C4-2B (cell line): ENCODE measurements at regions not wholly inside any gene's neighbourhood (a gene's known extent, or its start where the extent isn't known, plus 50 kb on each side); places are given as distances from the start of the nearest gene placed in this dataset.
"Not testable (repeated sequence)": the region's sequence is repeated elsewhere in the genome, so short reads cannot be mapped to it uniquely, and the experiment has no call there.

Experiments used
- H3K27ac ChIP-seq: fragments of 450-650 bp; 2 replicates; pipeline ENCODE4 v1.5.1; 2017
- ZFX ChIP-seq: fragments of 450-650 bp; IDR thresholded peaks from 2 replicates; pipeline ENCODE4 v1.6.1; 2017
- TF ChIP-seq, protein P1 (sequence below): fragments of 450-650 bp; conservative IDR thresholded peaks from 2 replicates; pipeline ENCODE4 v1.5.1; 2017; ENCODE audit warnings: mild to moderate bottlenecking

DNA sequence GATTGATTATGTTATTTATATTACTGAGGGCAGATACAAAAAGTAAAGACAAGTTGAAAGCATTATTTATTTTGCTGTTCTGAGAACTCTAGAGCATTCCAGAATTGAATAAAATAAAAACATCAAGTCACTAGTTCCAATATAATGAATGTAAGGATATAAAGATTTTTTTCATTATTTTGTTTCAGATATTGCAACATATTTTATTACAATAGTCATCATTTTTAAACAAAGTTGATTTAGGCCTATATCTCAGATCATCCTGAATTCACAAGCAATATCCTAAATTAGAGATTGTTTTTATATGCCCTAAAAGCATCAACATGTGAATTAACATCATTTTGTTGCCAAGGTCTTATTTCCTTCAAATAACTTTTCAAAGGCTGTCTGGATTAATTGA is 535.6 kb upstream of the KCND2 start:
- TF ChIP-seq, protein P1, sequence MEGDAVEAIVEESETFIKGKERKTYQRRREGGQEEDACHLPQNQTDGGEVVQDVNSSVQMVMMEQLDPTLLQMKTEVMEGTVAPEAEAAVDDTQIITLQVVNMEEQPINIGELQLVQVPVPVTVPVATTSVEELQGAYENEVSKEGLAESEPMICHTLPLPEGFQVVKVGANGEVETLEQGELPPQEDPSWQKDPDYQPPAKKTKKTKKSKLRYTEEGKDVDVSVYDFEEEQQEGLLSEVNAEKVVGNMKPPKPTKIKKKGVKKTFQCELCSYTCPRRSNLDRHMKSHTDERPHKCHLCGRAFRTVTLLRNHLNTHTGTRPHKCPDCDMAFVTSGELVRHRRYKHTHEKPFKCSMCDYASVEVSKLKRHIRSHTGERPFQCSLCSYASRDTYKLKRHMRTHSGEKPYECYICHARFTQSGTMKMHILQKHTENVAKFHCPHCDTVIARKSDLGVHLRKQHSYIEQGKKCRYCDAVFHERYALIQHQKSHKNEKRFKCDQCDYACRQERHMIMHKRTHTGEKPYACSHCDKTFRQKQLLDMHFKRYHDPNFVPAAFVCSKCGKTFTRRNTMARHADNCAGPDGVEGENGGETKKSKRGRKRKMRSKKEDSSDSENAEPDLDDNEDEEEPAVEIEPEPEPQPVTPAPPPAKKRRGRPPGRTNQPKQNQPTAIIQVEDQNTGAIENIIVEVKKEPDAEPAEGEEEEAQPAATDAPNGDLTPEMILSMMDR: no peak
- no peak for TF ChIP-seq ZFX
- no peak overlapping the region for H3K27ac ChIP-seq

DNA sequence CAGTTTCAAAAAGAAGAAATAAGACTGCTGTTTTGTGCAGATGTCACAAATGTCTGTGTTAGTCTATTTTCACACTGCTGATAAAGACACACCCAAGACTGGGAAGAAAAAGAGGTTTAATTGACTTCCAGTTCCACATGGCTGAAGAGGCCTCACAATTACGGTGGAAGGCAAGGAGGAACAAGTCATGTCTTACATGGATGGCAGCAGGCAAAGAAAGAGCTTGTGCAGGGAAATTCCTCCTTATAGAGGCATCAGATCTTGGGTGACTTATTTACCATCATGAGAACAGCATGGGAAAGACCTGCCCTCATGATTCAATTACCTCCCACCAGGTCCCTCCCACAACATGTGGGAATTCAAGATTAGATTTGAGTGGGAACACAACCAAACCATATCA is 527.7 kb upstream of the KCND2 start:
- H3K27ac ChIP-seq: not testable (repeated sequence)

DNA sequence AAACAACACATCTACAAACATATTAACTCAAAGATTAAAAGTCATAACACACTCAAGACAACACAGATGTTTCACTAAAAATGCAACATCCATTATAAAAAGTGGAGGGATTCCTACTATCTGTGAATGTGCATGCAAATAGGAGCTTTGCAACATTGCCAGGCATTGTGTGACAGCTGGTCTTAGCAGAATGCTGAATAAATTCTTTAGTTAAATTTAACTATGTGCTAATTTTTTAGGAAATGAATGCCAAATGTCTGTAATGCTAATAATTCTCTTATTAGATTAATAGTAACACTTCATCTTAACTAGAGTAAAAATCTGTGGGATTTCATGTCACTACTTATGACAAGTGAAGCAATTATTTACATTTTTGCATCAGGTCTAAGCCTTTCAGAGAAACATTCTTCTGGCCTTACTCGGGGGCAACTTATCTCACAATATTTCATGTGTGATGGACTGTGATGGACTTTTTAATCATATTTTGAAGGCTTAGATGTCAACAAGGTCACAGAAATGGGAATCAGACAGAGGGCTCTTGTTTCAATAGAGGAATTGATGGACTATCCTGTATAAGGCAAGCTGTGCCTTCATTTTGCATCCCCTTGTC is 524.6 kb upstream of the KCND2 start:
- TF ChIP-seq ZFX: no peak
- TF ChIP-seq, protein P1: no peak
- no peak overlapping the region for H3K27ac ChIP-seq

DNA sequence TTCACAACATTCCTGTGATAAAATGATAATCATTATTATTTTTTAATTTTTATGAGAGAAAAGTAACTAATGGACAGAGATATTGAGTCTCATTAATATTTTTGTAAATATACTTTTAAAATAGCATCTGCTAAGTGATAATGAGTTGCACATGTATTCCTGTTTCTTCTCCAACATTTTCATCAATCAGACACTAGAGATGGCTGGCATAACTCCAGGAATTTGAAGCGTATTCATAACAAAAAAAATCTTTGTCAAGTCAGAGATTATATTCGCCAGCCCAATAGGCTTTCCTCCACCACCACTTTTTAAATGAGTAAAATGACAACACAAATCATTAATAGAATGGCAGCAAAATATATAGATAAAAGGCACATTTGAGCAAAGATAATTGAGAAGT is 524.0 kb upstream of the KCND2 start:
- TF ChIP-seq, protein P1: no peak
- TF ChIP-seq ZFX: no peak
- H3K27ac ChIP-seq: no peak overlapping the region

DNA sequence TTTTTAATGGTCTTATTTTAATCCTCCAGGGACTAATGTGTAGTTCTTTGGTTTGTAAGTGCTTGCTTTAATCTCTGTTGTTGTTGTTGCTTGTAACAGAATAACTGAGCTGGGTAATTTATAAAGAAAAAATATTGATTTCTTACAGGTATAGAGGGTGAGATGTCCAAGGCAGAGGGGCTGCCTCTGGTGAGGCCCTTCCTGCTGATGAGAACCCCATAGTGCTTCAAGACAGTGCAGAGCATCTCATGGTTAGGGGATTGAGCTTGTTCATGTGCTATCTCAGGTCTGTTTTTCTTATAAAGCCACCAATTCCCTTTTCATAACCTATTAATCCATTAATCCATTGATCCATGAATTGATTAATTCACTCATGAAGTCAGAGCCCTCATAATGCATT is 516.3 kb upstream of the KCND2 start:
- TF ChIP-seq, protein P1: no peak
- TF ChIP-seq ZFX: no peak
- no peak overlapping the region for H3K27ac ChIP-seq

DNA sequence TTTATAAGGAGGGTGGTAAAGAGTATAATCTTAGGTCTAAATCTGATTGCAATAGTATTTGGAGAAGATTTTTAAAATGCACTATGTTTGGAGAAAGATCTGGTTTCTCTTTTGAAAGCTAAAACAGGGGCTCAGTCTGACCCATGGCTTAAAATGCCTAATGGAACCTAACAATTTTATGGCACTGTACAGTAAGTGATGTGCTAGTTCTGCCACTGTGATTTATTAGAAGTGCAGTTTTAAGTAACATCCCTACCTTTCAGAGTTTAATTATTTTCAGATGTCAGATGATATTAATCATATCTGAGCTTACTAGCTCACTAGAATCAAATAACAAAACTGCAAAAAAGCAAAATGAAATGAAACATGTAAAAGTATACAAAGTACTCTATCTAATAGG is 514.7 kb upstream of the KCND2 start:
- H3K27ac ChIP-seq: no peak overlapping the region
- no peak for TF ChIP-seq ZFX
- TF ChIP-seq, protein P1: no peak

DNA sequence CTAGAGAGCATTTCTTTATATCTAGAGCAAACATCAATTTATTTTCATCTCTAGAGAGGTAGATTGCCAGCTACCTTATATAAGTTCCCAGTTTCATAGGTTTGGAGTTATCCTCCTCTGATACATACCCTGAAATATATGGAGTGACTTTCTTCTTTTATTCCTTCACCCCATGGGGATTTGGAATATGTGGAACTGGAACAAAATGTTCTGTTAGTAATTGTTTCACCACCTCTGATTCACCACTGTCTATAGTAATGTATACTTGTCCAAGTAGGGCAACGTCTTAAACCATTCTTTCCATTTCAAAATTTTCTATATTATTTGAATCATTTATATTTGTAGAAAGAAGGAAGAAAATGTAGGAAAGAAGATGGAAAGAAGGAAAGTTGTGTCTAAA is 511.2 kb upstream of the KCND2 start:
- no peak overlapping the region for H3K27ac ChIP-seq
- TF ChIP-seq, protein P1: no peak
- TF ChIP-seq ZFX: no peak

DNA sequence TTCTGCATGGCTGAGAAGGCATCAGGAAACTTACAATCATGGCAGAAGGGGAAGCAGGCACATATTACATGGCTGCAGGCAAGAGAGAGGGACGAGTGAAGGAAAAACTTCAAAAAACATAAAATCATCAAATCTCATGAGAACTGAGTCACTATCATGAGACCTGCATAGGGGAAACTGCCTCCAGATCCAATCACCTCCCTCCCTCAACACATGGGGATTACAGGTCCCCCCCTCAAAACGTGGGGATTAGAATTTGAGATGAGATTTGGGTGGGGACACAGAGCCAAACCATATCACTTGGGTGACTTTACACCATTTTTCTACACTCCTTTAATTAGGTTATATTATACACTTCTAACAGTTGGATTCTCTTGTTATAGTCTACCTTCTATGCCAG is 490.7 kb upstream of the KCND2 start:
- no peak overlapping the region for H3K27ac ChIP-seq
- TF ChIP-seq ZFX: no peak
- TF ChIP-seq, protein P1: no peak
